ENCODE measurements at regions not wholly inside any gene's neighbourhood (a gene's known extent, or its start where the extent isn't known, plus 50 kb on each side); places are given as distances from the start of the nearest gene placed in this dataset.

DNA sequence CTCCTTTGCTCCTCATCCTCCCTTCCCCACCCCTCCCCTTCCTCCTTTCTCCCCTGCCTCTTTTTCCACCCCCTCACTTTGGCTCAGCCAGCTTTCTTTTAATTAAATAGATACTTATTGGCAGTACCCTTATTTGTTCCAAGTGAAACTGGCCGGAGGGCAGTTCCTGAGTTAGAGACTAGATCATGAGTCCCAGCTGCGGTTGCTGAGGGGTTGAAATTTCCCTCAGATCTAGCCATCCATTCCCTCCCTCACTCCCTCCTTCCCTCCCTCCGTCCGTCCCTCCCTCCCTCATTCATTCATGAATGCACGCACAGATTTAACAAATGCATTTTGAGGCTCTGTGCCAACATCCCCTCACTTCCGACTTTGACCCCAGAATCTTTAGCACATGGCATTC lies 519.2 kb upstream of the EEF2KMT start:
- no peak for DNase-seq

- DNase-seq = peak; percentile 44
Observed at GRCh38 chr16:5615868-5616642, 518.5 kb upstream of the EEF2KMT start.

GRCh38 chr16:5607169-5607568 lies 509.6 kb upstream of the EEF2KMT start:
- DNase-seq = no peak

- DNase-seq = no peak
Observed at GRCh38 chr16:5605404-5605803, 507.8 kb upstream of the EEF2KMT start.

DNA sequence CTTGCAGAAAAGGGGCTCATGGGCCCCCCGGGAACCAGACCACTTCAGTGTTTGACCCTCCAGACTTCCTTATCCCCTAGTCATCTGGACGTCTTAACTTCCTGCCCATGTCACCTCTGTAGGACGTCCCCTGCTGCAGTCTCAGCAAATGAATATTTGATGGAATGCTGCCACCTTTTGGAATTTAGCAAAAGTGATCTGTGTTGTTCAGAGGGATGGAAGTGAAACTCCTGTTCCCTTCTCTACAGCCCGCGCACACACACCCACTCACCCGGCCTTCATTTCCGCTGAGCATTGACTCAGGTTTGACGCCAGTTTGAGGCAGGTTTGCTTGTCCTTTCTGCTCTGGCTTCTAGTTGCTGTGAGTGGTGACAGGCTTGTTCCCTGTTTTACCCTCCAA lies 507.2 kb upstream of the EEF2KMT start:
- DNase-seq = no peak

DNA sequence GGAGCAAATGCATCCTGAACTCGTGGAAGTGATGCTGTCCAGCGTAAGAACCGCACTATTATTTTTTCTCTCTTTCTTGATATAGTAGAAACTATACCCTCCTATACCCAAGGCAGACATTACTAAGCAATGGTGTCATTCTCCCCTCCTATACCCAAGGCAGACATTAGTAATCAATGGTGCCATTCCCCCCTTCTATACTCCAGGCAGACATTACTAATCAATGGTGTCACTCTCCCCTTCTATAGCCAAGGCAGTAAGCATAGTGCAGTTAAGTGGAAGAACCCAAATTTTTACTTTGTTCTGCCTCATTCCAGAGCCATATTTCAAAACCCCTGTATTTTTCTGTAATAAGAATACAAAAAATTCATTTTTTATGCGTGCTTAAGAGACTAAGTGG lies 506.2 kb upstream of the EEF2KMT start:
- no peak for DNase-seq

DNA sequence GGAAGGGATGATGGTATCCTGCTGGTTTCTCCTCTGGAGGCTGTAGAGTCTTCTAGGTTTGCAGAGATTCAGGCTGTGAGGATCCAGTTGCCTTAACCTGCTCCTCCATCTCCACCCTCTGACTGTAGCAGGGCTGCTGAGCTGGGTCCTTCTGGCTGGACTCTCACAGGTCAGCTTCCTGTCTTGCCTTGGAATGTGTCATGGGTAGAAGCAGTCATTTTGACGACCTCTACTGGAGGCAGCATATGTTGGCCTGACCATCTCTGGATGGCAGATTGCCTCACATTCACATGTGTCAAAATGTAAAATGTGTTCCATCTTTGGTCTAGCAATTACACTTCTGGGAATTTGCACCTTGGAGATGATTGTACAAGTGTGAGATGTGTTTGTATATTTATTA lies 504.4 kb upstream of the EEF2KMT start:
- no peak for DNase-seq

DNA sequence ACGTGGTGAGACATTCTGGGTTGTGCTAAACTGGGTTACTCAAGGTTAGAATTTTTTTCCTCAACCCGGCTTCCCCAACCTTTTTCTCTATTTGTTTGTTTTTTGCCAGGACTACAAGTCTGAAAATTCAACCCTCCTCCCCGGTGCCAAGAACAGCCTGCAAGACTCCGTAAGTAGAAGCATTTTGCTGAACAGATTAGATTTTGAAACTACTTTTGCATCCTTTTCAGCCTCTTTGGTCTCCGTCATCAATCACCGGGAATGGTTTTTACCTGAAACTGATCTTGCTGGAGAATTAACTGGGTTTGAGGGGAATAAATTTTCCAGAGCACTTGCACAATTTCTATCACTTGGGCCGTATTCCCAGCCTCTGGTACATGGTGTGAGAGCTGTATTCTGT lies 501.2 kb upstream of the EEF2KMT start:
- DNase-seq = no peak

DNA sequence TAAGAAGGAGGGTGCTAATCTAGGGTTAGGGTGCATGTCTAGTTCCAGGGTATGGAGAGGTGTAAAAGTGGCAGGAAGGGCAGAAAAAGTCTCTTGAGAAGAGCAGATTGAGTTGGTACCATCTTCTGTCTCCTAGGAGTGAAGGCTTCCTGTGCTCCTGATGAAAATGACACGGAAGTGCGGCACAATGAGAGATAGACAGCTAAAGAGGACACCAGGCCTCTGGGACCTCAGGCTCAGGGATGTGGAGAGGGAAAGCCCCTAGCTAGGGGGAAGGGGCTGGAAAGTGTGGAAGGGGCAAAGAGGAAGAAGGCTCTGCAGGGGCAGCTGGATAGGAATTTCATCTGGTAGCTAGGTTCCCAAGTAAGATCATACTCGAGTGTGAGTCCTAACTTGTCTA lies 498.3 kb upstream of the EEF2KMT start:
- DNase-seq = no peak

- no peak for DNase-seq
Observed at GRCh38 chr16:5590416-5590815, 492.8 kb upstream of the EEF2KMT start.

DNA sequence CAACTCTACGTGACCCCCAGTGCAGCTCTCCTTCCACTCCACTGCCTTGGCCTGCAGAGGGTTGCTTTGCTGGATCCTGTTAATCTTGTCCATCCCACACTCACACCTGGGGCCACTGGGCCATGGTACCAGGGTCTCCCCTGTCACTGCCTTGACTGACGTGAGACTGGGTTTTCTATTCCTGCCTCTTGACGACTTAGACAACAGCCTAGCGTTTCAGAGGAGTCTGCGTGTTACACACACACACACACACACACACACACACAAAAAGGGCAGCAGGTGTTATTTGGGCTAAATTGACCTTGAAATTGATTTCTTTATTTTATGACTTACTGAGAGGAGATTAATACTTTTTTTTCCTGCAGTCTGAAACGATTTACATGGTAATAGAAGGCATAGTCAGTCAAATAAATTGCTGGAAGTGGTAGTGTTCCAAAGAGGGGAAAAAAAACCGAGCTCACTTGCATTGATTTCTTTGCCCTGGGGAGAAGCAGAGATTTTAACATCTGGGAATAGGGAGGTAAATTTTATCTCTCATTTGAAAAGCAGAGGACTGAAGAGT lies 492.3 kb upstream of the EEF2KMT start:
- no peak for DNase-seq

DNA sequence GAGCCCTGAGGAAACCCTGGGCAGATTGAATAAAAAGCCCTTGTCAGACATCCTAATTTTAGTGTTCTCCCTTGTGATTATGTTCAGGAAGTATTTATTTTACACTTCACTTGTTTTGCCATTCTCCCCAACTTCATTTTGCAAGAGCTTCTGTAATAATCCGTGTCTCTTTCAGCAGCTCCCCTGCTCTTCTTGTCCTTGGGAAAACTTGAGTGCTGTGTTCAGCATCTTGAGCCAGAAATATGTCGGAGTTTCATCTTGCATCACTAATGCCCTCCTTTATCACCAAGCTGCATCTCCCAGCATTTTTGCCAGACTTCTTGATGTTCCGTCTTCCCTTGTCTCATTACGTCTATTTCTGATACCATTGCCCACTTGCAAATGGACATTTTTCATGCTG lies 486.5 kb upstream of the EEF2KMT start:
- DNase-seq = no peak

DNA sequence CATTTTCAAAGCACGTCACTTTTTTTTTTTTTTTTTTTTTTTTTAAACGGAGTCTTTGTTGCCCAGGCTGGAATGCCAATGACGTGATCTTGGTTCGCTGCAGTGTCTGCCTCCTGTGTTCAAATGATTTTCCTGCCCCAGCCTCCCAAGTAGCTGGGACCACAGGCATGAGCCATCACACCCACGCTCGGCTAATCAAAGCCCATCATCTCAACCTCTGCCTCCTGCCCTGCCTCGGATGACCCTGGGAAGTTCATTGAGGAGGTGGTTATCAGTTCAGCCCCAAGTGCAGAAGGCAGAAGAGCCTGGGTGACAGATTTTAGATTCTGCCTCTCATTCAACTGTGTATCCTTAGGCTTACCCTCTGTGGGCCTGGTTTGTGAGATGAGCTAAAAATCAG lies 484.9 kb upstream of the EEF2KMT start:
- no peak for DNase-seq

- no peak for DNase-seq
Observed at GRCh38 chr16:5581908-5582307, 484.3 kb upstream of the EEF2KMT start.

- DNase-seq = no peak
Observed at GRCh38 chr16:5581428-5581827, 483.8 kb upstream of the EEF2KMT start.

DNA sequence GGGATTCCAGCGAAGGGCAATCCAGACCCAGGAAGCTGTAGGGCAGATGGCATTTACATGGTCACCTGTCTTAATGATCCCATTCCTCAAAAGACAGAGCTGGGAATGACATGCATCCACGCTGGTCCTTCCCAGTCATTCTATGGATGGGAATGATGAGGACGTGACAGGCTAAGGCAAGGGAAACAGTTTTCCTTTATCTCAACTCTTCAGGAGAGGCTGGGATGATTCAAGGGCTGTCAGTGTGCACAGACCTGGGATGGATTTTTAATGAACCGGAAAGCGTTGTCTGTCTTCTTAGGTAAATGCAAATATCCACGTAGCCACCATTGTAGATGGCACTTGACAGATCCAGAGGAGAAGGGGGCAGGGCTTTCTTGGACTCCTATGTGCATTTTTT lies 483.2 kb upstream of the EEF2KMT start:
- DNase-seq = no peak

- no peak for DNase-seq
Observed at GRCh38 chr16:5580296-5580695, 482.7 kb upstream of the EEF2KMT start.

GRCh38 chr16:5578980-5579379 lies 481.4 kb upstream of the EEF2KMT start:
- no peak for DNase-seq

GRCh38 chr16:5577463-5577862 lies 479.9 kb upstream of the EEF2KMT start:
- DNase-seq = no peak

DNA sequence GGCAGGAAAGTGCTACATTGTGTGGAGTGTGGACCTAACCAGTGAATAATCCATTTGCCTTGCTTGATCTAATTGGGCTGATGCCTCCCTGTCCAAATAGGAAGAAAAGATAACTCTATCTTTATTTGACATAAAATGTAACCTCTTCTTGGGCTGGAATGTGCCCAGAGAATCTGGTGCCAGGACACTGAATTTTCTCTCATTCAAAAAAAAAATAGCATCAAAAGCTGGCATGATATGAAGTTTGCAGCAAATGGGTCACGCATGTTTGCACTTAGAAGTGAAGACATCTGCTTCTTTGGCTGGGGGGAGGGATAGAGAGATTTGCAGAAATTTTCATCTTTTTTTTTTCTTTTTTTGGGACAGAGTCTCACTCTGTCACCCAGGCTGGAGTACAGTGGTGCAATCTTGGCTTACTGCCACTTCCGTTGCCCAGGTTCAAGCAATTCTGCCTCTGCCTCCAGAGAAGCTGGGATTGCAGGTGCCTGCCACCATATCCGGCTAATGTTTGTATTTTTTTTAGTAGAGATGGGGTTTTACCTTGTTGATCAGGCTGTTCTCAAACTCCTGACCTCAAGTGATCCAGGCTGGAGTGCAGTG lies 478.2 kb upstream of the EEF2KMT start:
- DNase-seq = no peak

DNA sequence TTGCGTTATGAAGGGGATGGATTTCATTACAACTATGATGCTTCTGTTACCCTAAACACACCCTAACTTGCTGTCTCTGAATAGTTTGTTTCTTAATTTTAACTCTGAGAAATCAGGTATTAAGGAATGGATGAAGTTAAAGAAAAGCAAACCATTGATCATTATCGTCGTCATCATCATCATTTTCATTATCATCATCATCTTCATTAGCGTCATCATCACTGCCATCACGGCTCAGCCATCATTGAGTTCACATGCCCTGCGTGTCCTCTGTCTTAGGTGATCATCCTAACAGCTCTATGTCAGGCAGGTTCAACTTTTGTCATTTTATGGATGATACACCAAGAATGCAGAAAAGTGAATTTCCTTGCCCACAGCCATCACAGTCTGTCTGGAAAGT lies 477.5 kb upstream of the EEF2KMT start:
- no peak for DNase-seq

DNA sequence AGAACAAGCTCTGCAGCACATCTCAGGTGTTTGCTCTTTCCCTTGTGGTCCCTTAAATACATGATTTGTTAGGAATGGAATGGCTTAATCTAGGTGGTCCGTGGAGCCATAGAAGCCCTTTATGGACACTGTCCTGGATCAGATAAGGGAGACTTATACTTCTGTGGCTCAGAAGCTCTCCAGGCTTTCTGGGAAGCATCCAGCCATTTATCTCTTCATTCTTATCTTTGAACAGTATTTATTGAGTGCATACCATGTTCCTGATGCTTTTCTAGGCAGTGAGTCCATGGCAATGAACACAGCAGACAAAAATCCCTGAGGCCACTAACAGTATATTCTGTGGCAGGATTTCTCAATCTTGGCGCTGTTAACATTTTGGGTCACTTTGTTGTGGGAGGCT lies 474.5 kb upstream of the EEF2KMT start:
- no peak for DNase-seq

GRCh38 chr16:5571446-5571845 lies 473.9 kb upstream of the EEF2KMT start:
- no peak for DNase-seq

GRCh38 chr16:5561800-5562199 lies 464.2 kb upstream of the EEF2KMT start:
- DNase-seq = no peak

DNA sequence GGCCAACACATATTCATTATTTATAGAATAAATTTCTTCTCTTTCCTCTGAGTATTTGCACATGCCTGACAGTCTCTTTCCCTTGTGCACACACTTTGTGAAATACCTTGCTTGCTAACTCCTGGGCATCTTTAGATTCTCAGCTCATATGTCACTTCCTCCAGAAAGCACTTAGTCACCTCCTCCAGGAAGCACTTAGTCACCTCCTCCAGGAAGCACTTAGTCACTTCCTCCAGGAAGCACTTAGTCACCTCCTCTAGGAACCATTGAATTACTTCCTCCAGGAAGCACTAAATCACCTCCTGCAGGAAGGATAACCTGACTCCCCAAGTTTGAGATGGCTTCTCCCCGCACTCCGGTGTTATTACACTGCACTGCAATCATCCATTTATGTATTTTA lies 462.5 kb upstream of the EEF2KMT start:
- DNase-seq = no peak
